ENCODE measurements at regions not wholly inside any gene's neighbourhood (a gene's known extent, or its start where the extent isn't known, plus 50 kb on each side); places are given as distances from the start of the nearest gene placed in this dataset.

DNA sequence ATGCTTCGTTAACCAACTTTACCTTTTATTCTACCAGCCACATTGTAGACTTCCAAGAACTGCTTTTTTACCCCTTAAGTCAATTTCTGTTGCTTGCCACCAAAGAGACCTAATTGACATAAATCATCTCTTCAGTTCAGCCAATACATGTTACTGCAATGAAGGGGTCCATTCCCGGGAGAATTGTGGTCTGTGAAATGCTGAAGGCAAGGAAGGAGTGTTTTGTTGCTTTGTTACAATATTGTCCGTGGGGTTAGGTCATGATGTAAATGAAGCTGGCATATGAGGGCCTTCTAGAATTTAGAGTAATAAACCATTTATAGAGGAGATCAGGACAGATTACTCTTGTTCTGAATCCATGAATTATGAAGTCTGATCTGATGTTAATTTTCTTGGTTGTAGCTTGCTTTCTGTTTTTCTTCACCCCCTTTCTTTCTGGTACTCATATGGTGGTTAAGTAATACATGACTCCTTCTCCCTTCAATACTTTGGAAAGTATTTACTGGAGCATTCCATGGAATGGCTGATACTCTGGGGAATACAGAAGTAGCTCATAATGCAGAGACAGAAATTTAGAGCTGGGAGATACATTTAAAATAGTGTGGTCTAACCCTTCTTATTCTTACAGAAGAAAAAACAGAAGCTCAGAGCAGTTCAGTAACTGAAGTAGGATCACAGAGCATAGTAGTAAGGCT lies 297.0 kb upstream of the CLINT1 start:
- no peak overlapping the region for H3K4me2 ChIP-seq (ENCODE audit: low read depth, low read length)
- no peak overlapping the region for H3K9ac ChIP-seq (ENCODE audit: insufficient read depth, low read depth, low read length)
- no peaks in the 10 kb centered on the region for H4K20me1 ChIP-seq (ENCODE audit: insufficient read depth, low read length)
- H3K4me1 ChIP-seq (ENCODE audit: insufficient read depth, low read length): no peaks in the 10 kb centered on the region
- ChIA-PET POLR2A (no interaction called here), CTCF (ENCODE audit: low intra/inter-chr PET ratio, low total read pairs) (no interaction called here)
- H3K36me3 ChIP-seq (replicated peaks in 1 of 2; ENCODE audit: control insufficient read depth in 1 of 2, insufficient read depth in 2 of 2, low read length in 2 of 2): no peaks in the 10 kb centered on the region
- H3K79me2 ChIP-seq (ENCODE audit: insufficient read depth, low read length): no peaks in the 10 kb centered on the region
- peaks cover 0 to 1% of the 10 kb centered on the region in 2 experiments; a peak in 2 of 5 replicates for H3K27me3 ChIP-seq (ENCODE audit: control insufficient read depth in 1 of 2, insufficient read depth in 2 of 2, low read length in 2 of 2)
- intact Hi-C loops (cut with micrococcal nuclease; ENCODE audit: unreplicated experiment) (no loop called here), in situ Hi-C loops (cut with HindIII; ENCODE audit: extremely low pct_ligation_motif_present, low pct_unique_long_range_greater_than_20kb) (no loop called here)
- H3K4me3 ChIP-seq (replicated peaks in 1 of 3; ENCODE audit: insufficient read depth in 1 of 3, low read depth in 2 of 3, low read length in 3 of 3): no peak overlapping the region
- no peak overlapping the region for H3K27ac ChIP-seq (ENCODE audit: extremely low read length, insufficient read depth, low read length)
- no peaks in the 10 kb centered on the region for H3K9me3 ChIP-seq (ENCODE audit: low read length)
- BruUV-seq (replicated peaks): no TSS peak
- no peak overlapping the region for H2AFZ ChIP-seq (ENCODE audit: low read length)
- no peak for DNase-seq (ENCODE audit: low spot score)
- no peak for FAIRE-seq
- WGBS (ENCODE audit: low lambda C conversion rate): 0% methylated on average over 3 of the region's 3 CpGs
- no peak for ATAC-seq
- TF ChIP-seq, protein P1, sequence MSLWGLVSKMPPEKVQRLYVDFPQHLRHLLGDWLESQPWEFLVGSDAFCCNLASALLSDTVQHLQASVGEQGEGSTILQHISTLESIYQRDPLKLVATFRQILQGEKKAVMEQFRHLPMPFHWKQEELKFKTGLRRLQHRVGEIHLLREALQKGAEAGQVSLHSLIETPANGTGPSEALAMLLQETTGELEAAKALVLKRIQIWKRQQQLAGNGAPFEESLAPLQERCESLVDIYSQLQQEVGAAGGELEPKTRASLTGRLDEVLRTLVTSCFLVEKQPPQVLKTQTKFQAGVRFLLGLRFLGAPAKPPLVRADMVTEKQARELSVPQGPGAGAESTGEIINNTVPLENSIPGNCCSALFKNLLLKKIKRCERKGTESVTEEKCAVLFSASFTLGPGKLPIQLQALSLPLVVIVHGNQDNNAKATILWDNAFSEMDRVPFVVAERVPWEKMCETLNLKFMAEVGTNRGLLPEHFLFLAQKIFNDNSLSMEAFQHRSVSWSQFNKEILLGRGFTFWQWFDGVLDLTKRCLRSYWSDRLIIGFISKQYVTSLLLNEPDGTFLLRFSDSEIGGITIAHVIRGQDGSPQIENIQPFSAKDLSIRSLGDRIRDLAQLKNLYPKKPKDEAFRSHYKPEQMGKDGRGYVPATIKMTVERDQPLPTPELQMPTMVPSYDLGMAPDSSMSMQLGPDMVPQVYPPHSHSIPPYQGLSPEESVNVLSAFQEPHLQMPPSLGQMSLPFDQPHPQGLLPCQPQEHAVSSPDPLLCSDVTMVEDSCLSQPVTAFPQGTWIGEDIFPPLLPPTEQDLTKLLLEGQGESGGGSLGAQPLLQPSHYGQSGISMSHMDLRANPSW (CRISPR knock-in tag; IDR thresholded peaks at IDR 0.05; ENCODE audit: borderline replicate concordance): no peak
- TF ChIP-seq KLF16 (CRISPR knock-in tag; IDR thresholded peaks at IDR 0.05) (no peak), SUZ12 (IDR thresholded peaks at IDR 0.05; ENCODE audit: low read depth, low read length) (no peak), ZNF256 (CRISPR knock-in tag; conservative IDR thresholded peaks at IDR 0.05) (no peak), YY1 (IDR thresholded peaks at IDR 0.05; ENCODE audit: insufficient read depth, insufficient replicate concordance, low read depth, low read length) (no peak), XRCC5 (optimal IDR thresholded peaks at IDR 0.05; ENCODE audit: low read length) (no peak), TEAD2 (CRISPR knock-in tag; IDR thresholded peaks at IDR 0.05) (no peak), ZNF20 (CRISPR knock-in tag; IDR thresholded peaks at IDR 0.05) (no peak), THAP11 (CRISPR knock-in tag; IDR thresholded peaks at IDR 0.05) (no peak), ZNF484 (CRISPR knock-in tag; IDR thresholded peaks at IDR 0.05; ENCODE audit: borderline replicate concordance, low read depth) (no peak), JDP2 (CRISPR knock-in tag; IDR thresholded peaks at IDR 0.05; ENCODE audit: borderline replicate concordance) (no peak), ZNF225 (CRISPR knock-in tag; IDR thresholded peaks at IDR 0.05) (no peak), ZNF883 (CRISPR knock-in tag; IDR thresholded peaks at IDR 0.05; ENCODE audit: not compliant biosample characterization) (no peak), SMYD3 (CRISPR knock-in tag; IDR thresholded peaks at IDR 0.05) (no peak), ZKSCAN5 (CRISPR knock-in tag; IDR thresholded peaks at IDR 0.05) (no peak), MYNN (CRISPR knock-in tag; IDR thresholded peaks at IDR 0.05; ENCODE audit: low read depth) (no peak)
- TF ChIP-seq, protein P2, sequence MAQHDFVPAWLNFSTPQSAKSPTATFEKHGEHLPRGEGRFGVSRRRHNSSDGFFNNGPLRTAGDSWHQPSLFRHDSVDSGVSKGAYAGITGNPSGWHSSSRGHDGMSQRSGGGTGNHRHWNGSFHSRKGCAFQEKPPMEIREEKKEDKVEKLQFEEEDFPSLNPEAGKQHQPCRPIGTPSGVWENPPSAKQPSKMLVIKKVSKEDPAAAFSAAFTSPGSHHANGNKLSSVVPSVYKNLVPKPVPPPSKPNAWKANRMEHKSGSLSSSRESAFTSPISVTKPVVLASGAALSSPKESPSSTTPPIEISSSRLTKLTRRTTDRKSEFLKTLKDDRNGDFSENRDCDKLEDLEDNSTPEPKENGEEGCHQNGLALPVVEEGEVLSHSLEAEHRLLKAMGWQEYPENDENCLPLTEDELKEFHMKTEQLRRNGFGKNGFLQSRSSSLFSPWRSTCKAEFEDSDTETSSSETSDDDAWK (CRISPR knock-in tag; IDR thresholded peaks at IDR 0.05): no peak
- TF ChIP-seq, protein P3, sequence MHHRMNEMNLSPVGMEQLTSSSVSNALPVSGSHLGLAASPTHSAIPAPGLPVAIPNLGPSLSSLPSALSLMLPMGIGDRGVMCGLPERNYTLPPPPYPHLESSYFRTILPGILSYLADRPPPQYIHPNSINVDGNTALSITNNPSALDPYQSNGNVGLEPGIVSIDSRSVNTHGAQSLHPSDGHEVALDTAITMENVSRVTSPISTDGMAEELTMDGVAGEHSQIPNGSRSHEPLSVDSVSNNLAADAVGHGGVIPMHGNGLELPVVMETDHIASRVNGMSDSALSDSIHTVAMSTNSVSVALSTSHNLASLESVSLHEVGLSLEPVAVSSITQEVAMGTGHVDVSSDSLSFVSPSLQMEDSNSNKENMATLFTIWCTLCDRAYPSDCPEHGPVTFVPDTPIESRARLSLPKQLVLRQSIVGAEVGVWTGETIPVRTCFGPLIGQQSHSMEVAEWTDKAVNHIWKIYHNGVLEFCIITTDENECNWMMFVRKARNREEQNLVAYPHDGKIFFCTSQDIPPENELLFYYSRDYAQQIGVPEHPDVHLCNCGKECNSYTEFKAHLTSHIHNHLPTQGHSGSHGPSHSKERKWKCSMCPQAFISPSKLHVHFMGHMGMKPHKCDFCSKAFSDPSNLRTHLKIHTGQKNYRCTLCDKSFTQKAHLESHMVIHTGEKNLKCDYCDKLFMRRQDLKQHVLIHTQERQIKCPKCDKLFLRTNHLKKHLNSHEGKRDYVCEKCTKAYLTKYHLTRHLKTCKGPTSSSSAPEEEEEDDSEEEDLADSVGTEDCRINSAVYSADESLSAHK (CRISPR knock-in tag; IDR thresholded peaks at IDR 0.05; ENCODE audit: borderline replicate concordance): no peak
